GM21723 (cell line): ENCODE measurements at regions not wholly inside any gene's neighbourhood (a gene's known extent, or its start where the extent isn't known, plus 50 kb on each side); places are given as distances from the start of the nearest gene placed in this dataset.
"Not testable (repeated sequence)": the region's sequence is repeated elsewhere in the genome, so short reads cannot be mapped to it uniquely, and the experiment has no call there.

ENCODE experiments used
- ATAC-seq: cut with Tn5 transposase; IDR thresholded peaks from one replicate; pipeline ENCODE4 v1.9.1; 2021; ENCODE audit warnings: mild to moderate bottlenecking, moderate library complexity; ENCODE audit not compliant: unreplicated experiment

- ATAC-seq, result not testable (repeated sequence)
Measured at GRCh38 chr14:105706701-105707019, 180.3 kb downstream of the TMEM121 start.

- not testable (repeated sequence) for ATAC-seq
Measured at GRCh38 chr14:105707099-105707498, 180.7 kb downstream of the TMEM121 start.

- ATAC-seq, result not testable (repeated sequence)
Measured at GRCh38 chr14:105707723-105708151, 181.4 kb downstream of the TMEM121 start.

GRCh38 chr14:105708251-105709134 is 182.1 kb downstream of the TMEM121 start:
- ATAC-seq, result not testable (repeated sequence)

- ATAC-seq, result no peak
Measured at GRCh38 chr14:105709281-105710118, 183.1 kb downstream of the TMEM121 start.

GRCh38 chr14:105710119-105711043 is 184.0 kb downstream of the TMEM121 start:
- no peak for ATAC-seq

- no peak for ATAC-seq
Measured at GRCh38 chr14:105711044-105711620, 184.7 kb downstream of the TMEM121 start.

GRCh38 chr14:105711841-105712460 is 185.6 kb downstream of the TMEM121 start:
- no peak for ATAC-seq

- ATAC-seq, result not testable (repeated sequence)
Measured at GRCh38 chr14:105712670-105713069, 186.3 kb downstream of the TMEM121 start.

- not testable (repeated sequence) for ATAC-seq
Measured at GRCh38 chr14:105713160-105713559, 186.8 kb downstream of the TMEM121 start.

GRCh38 chr14:105713836-105714235 is 187.5 kb downstream of the TMEM121 start:
- ATAC-seq, result not testable (repeated sequence)

- ATAC-seq, result not testable (repeated sequence)
Measured at GRCh38 chr14:105718787-105719186, 192.4 kb downstream of the TMEM121 start.

- not testable (repeated sequence) for ATAC-seq
Measured at GRCh38 chr14:105720106-105720505, 193.7 kb downstream of the TMEM121 start.

GRCh38 chr14:105720852-105721601 is 194.6 kb downstream of the TMEM121 start:
- ATAC-seq, result not testable (repeated sequence)

- not testable (repeated sequence) for ATAC-seq
Measured at GRCh38 chr14:105721602-105721970, 195.2 kb downstream of the TMEM121 start.

GRCh38 chr14:105721996-105722709 is 195.8 kb downstream of the TMEM121 start:
- not testable (repeated sequence) for ATAC-seq

- ATAC-seq, result not testable (repeated sequence)
Measured at GRCh38 chr14:105723271-105723670, 196.9 kb downstream of the TMEM121 start.

- not testable (repeated sequence) for ATAC-seq
Measured at GRCh38 chr14:105723776-105724175, 197.4 kb downstream of the TMEM121 start.
